GM19463 (cell line): ENCODE measurements at regions not wholly inside any gene's neighbourhood (a gene's known extent, or its start where the extent isn't known, plus 50 kb on each side); places are given as distances from the start of the nearest gene placed in this dataset.

Source experiments
- ATAC-seq: cut with Tn5 transposase; IDR thresholded peaks from one replicate; pipeline ENCODE4 v1.9.1; 2021; ENCODE audit warnings: mild to moderate bottlenecking, moderate library complexity; ENCODE audit not compliant: unreplicated experiment

DNA sequence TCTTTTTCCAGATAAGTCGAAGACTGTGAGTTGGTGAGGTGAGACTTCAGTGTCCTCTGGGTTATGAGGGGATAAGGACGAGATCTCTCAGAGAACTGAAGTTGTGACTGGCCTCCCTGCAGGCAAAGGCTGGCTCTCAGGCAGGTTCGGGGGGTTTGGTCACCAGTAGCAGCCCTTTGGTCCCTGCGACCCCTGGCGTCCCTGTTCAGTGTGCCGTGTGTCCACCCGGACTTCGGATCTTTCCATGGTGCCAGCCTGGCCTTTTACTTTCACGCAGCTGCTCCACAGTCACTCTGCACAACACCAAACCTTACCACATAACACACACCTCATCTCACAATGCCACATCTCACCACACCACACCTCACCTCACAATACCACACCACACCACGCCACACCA is 131.9 kb downstream of the ERMARD start:
- no peak for ATAC-seq

DNA sequence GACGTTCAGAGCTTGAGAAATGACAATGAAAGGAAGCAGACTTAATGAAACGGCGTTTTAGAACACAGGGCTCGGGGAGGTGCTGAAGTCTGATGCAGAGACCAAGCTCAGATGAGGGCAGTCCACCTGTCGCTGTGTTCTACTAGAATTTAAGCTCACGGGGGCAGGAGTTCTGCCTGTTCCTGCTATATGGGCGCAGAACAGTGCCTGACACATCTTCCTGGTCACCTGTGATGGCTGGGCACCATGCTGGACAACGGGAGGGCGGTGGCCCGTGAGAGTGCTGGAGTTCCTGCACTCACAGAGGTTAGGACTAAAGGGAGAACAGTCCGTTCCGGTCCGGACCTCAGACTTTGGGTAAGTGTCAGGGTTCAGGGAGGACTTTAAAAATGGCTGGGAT is 130.6 kb downstream of the ERMARD start:
- no peak for ATAC-seq

DNA sequence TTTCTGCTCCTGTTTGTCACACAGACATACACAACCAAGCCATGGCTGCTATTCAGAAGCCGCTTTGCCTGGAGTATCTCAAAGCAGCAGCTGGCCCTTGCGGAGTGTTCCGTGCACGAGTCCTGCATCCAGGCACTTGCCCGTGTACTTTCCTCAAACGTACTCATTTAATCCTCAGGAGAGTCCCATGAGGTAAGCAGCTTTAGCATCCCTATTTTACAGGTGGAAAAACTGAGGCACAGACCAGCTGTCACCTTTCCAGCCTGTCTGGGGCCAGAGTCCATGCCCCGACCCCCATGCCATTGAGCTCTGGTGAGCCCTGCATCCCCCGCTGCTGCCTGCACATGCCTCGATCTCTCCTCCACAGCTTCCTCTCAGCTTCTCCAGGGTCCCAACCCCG is 130.0 kb downstream of the ERMARD start:
- no peak for ATAC-seq

GRCh38 chr6:169880516-169880915 is 129.1 kb downstream of the ERMARD start:
- no peak for ATAC-seq

GRCh38 chr6:169869301-169869700 is 117.9 kb downstream of the ERMARD start:
- ATAC-seq: no peak

DNA sequence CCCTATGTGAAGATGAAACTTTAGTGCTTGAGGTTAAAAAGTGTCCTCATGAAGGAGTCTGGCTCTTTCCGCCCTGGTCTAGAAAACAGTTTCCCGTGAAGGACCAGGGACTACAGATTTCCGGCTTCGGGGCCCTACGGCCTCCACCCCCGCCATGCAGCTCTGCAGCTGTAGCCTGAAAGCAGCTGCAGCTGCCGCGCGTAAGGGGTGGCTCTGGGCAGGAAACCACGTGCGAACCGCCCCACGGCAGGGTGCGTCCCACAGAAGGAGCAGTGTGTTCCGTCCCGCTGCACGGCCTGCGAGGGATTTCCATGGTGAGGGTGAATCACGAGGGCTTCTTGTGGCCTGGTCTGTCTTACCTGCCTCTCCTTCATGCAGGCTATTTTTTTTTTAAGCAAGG is 117.0 kb downstream of the ERMARD start:
- ATAC-seq: no peak

DNA sequence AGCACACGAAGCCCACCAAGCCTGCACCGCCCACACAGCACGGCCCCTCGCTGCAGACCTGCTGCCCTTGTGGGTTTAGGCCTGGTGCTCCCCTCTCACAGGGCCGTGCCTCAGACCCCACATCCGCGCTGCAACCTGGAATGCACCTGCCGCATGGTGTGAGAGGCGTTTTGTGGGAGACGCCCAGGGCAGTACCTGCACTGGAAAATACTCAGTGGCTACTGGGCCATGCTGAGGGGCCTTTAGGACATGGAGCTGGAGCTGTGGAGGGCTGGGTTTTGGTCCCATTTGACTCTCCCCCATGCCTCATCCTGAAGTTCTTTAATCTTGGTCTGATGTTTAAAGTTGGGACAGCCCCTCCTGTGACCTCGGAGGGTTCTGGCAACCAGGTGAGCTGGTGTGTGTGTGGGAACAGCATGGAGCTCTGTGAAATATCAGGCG is 116.3 kb downstream of the ERMARD start:
- no peak for ATAC-seq

GRCh38 chr6:169866668-169867521 is 115.5 kb downstream of the ERMARD start:
- ATAC-seq: no peak

- no peak for ATAC-seq
Observed at GRCh38 chr6:169866140-169866534, 114.7 kb downstream of the ERMARD start.

DNA sequence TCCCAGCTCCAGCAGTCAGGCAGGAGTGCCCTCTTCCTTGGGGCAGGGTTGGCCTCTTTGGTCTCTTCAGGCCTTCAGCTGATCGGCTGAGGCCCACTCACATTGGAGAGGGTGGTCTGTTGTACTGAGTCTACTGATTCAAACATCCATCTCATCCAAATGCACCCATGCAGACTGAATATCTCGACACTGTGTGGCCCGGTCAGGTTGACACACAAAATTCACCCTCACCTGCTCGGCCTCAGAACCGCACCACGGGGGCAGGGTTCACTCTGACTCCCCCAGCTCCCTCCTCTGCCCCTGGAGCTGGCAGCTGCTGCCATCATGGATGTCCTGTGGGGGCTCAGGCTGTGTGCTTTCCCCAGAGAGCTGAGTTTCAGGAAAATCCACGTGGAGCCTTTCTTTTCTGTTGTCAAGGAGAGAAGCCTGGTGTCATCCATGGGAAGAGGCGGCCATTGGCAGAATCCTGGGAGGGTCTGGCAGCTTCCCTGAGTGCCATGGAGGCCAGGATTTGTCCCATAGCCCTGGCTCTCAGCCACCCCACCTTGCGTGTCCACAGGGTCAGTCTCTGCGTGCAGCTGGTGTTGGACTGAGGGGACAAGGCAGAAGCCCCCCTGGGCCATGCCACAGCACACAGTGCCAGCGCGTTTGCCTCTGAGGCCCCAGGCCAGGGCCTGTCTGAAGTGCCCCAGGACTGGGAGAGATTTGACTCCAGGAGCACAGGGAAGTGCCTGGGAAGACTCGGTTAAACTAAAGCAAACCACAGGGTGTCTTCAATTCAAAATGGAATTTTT is 114.1 kb downstream of the ERMARD start:
- ATAC-seq: no peak

GRCh38 chr6:169864148-169865020 is 113.0 kb downstream of the ERMARD start:
- ATAC-seq: no peak

DNA sequence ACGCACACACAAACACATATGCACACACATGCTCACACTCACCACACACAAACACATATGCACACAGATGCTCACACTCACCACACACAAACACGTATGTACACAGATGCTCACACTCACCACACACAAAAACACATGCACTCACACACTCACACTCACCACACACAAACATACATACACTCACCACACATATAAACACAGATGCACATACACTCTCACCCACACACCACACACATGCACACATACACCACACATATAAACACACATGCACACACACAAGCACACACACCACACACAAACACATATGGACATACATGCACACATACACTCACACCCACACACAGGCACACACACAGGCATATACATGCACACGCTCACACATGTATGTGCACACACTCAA is 112.3 kb downstream of the ERMARD start:
- ATAC-seq: no peak

DNA sequence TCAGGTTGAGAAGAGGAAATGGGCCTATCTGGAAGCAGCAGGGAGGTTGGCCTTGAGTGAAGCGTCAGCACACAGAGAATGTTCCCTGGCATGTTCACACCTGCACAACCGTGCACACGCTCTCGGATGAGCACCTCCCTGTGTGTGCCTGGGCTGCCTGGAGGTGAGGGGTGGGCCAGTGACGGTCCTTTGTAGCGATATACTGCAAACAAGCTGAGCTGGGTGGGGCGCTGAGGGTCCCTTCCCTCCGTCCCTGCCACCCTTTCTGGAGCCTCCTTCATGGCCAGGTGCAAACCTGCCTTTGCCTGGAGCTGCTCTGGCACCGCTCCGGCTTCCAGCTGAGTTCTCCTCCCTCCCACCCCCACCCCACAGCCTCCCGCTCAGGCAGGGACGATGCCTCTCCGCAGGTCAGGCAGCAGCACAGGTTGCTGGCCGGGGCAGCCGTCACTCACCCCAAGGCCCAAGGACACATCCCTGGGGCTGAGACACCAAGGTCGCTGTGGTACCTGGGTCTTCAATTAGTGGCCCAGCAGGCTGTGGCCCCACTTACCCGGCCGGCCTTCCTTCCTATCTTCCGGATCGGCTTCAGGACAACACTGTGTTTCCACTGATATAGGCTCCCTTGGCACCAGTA is 111.6 kb downstream of the ERMARD start:
- ATAC-seq: no peak

DNA sequence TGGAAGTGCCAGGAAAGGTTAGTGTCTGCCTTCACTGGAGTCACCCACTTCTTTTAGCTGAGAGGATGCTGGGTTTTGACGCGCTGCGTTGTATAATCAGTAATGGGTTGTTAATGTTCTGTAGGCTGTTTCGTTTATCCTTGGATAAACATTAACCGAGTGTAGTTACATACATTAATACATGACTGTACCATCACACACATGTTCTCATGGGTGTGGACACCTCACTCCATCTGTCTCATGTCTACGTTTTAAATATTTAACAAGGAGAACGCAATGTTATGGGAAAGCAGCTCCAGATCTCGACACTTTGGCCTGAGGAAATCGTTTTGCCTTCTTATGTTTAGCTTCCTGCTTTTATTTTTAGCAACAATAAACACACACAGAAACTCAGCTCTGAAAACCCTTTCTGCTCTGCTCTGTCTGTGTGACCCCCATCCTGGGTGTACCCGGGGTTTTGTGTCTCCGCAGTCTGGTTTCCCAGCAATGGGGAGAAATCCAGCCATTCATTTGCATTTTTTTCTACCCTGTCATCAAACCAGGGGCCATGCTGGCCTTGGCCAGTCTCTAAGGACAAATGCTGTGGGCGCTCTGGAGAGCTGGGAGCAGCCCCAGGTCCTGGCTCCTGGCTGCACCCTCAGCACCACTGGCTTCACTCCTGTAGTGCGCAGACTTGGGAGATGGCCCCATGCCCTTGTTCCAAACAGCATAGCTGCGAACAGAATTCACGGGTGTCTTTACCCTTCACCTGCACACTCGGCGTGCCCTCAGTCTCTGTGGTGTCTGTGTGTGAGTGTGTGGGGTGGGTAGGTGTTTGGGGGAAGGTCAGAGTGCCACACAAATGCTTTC is 110.8 kb downstream of the ERMARD start:
- ATAC-seq: no peak

DNA sequence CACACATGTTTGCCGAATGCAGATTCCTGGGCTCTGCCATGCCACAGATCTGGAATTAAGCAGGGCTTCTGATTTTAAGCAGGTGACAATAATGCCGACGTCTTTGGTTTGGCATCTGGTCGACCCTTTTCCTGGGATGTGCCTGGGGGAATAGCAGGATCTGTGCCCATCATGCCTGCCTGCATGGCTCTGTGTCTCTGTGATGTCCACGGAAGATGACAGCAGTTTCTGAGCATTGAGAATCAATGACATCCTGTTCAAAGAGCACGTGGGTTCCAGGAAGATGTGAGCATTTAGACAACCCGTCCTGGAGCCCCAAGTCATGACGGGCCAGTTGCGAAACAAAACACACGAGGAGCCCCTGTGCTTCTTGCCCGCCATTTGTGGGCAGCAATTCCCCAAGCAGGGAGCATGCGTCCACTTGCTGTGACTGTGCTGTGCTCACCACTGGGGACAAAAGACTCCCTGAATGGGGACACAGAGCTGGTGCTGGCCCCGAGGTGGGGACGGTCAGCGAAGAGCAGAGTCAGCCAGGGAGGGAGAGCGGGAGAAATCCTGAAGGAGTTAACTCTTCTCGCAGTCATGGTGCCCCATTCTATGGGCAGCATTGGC is 110.1 kb downstream of the ERMARD start:
- no peak for ATAC-seq

- no peak for ATAC-seq
Observed at GRCh38 chr6:169859978-169860703, 108.7 kb downstream of the ERMARD start.

DNA sequence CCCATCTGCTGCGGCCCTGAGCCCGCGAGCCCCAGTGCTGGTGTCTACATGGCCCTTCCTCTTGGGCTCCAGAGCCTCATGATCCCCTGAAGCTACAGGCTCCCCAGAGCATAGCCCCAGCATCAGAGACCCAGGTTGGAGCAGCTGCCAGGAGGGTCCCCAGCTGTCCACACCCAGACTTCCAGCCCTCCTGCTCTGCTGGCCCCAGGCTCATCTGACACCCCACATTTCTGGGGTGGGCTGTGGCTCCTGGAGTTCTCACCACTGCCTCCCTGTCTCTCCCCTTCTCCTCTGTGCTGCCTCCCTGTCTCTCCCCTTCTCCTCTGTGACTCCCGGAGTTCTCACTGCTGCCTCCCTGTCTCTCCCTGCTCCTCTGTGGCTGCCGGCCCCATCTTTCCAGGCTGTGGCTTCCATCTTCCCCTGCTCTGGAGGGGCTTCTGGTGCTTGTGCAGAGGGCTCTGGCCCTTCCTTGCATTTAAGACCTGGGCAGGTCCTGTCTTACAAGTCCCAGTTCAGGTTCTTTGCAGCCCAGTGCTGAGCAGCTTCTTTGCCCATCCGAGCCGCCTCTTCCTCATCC is 108.1 kb downstream of the ERMARD start:
- ATAC-seq: no peak

DNA sequence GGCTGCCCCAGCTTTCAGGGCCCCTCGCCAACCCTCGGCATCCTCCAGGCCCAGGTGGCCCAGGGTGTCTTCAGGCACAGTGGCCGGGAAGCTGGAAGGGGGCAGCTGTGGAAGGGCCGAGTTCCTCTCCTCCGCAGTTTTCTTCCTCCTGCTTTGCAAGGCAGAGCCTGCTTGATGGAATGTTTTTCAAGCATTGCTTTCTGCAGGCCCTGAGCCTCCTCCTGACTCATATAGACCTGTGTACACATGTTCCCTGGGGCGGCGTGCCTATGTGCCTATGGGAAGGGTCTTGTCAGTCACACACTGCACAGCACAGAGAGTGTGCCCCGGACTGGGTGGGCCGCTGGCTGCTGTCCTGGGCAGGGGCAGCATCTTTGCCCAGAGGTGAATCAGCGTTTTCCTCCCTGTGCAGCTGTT is 107.5 kb downstream of the ERMARD start:
- no peak for ATAC-seq
